Suprapubic skin (tissue), 4 donors: ENCODE measurements at regions not wholly inside any gene's neighbourhood (a gene's known extent, or its start where the extent isn't known, plus 50 kb on each side); places are given as distances from the start of the nearest gene placed in this dataset.

Experiments used
- DNase-seq, 2 donors: peaks; one replicate each; pipeline ENCODE4 v3.0.0-alpha.2; 2019; ENCODE audit warnings: low spot score in 2 of 2
- H3K27ac ChIP-seq: fragments of 200-600 bp; sonication (generic); one replicate; pipeline ENCODE4 v1.5.1; 2019
- H3K27me3 ChIP-seq: fragments of 200-600 bp; sonication (generic); one replicate; pipeline ENCODE4 v1.5.1; 2019
- H3K36me3 ChIP-seq: fragments of 200-600 bp; sonication (generic); one replicate; pipeline ENCODE4 v1.5.1; 2019
- H3K4me1 ChIP-seq: fragments of 200-600 bp; sonication (generic); one replicate; pipeline ENCODE4 v1.5.1; 2019
- H3K4me3 ChIP-seq: fragments of 200-600 bp; sonication (generic); one replicate; pipeline ENCODE4 v1.5.1; 2019; ENCODE audit warnings: mild to moderate bottlenecking
- H3K9me3 ChIP-seq: fragments of 200-600 bp; sonication (generic); one replicate; pipeline ENCODE4 v1.5.1; 2019
- EP300 ChIP-seq: sonication (generic); formaldehyde crosslinking; IDR thresholded peaks from one replicate; pipeline ENCODE4 v1.6.1; 2017; ENCODE audit warnings: antibody characterized with exemption
- POLR2A ChIP-seq, 2 donors: fragments of 450-650 bp; IDR thresholded peaks; one replicate each; pipeline ENCODE4 v1.6.1; 2017; ENCODE audit warnings: antibody characterized with exemption in 2 of 2, mild to moderate bottlenecking in 2 of 2, moderate library complexity in 2 of 2
- POLR2AphosphoS5 ChIP-seq, 3 donors: sonication (generic); formaldehyde crosslinking; IDR thresholded peaks; one replicate each; pipeline ENCODE4 v1.6.1; 2017; ENCODE audit warnings: antibody characterized with exemption in 3 of 3
- WGBS: methylation state at CpG from one replicate; pipeline ENCODE4 v1.1.5; 2018; 5-methylcytosine and 5-hydroxymethylcytosine counted together
- TF ChIP-seq, protein P1 (sequence below), 2 donors: fragments of 200-600 bp in 1 of 2; fragments of 450-650 bp in 1 of 2; sonication (generic) in 1 of 2; IDR thresholded peaks; one replicate each; pipeline ENCODE4 v1.5.1; 2016 to 2019; ENCODE audit warnings: antibody characterized with exemption in 2 of 2, mild to moderate bottlenecking in 1 of 2, moderate library complexity in 1 of 2

DNA sequence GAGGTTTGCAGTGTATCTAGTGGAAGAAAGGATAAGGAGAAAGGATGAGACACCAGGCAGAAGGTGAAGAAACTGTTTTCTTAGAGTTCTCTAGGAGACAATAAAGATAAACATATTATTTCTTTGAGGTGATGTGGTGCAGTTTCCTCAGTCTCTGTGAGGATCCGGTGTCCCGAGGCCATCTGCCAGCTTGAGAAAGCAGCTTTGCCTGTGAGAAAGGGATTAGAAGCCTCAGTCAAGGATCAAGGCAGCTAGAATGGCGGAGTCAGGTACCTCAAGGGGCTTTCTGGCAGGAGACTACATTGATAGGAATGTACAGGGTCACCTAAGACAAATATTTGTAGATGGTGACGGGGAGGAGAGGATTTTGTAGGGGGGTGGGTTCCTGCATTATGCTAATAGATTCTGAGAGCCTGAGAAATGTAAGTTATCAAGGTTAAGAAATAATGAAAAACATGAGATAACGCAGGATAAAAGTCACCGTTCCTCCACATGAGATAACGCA, 103.9 kb upstream of the MB21D2 start:
- H3K4me1 ChIP-seq, result no peaks in the 10 kb centered on the region
- no peaks in the 10 kb centered on the region for H3K36me3 ChIP-seq
- no peaks in the 10 kb centered on the region for H3K9me3 ChIP-seq
- no peak overlapping the region for H3K4me3 ChIP-seq
- H3K27me3 ChIP-seq, result no peaks in the 10 kb centered on the region
- H3K27ac ChIP-seq, result no peak overlapping the region
- no peak for DNase-seq
- TF ChIP-seq POLR2A (IDR thresholded peaks at IDR 0.05) (no peak), POLR2AphosphoS5 (IDR thresholded peaks at IDR 0.05) (no peak), EP300 (no peak)
- TF ChIP-seq, protein P1, sequence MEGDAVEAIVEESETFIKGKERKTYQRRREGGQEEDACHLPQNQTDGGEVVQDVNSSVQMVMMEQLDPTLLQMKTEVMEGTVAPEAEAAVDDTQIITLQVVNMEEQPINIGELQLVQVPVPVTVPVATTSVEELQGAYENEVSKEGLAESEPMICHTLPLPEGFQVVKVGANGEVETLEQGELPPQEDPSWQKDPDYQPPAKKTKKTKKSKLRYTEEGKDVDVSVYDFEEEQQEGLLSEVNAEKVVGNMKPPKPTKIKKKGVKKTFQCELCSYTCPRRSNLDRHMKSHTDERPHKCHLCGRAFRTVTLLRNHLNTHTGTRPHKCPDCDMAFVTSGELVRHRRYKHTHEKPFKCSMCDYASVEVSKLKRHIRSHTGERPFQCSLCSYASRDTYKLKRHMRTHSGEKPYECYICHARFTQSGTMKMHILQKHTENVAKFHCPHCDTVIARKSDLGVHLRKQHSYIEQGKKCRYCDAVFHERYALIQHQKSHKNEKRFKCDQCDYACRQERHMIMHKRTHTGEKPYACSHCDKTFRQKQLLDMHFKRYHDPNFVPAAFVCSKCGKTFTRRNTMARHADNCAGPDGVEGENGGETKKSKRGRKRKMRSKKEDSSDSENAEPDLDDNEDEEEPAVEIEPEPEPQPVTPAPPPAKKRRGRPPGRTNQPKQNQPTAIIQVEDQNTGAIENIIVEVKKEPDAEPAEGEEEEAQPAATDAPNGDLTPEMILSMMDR (IDR thresholded peaks at IDR 0.05), result no peak
- WGBS, result 91% methylated on average over 7 of the region's 7 CpGs

DNA sequence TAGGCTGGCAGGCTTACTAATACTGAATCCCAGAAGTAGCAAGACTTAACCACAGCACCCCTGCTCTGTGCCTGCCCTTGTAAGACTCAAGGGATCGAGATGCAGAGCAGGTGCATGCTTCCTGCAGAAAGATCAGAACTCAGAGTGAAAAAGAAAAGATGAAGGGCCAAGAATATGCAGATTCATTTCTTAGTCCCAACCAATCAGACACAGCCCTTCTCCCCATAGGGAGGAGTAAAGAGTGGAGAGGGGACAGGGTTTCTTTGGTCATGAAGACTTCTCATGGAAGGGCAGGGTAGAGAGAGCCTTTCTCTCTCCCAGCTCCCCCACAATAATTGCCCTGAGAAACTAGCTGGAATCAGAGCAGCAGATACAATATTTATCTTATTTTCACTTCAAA, 105.6 kb upstream of the MB21D2 start:
- DNase-seq, result no peak
- 81% methylated on average over 1 of the region's 1 CpG for WGBS
- H3K27me3 ChIP-seq, result no peaks in the 10 kb centered on the region
- no peaks in the 10 kb centered on the region for H3K9me3 ChIP-seq
- TF ChIP-seq POLR2A (IDR thresholded peaks at IDR 0.05), result no peak
- TF ChIP-seq, protein P1 (IDR thresholded peaks at IDR 0.05), result no peak
- no peak for TF ChIP-seq EP300
- TF ChIP-seq POLR2AphosphoS5 (IDR thresholded peaks at IDR 0.05), result no peak
- H3K36me3 ChIP-seq, result no peaks in the 10 kb centered on the region
- no peak overlapping the region for H3K27ac ChIP-seq
- no peaks in the 10 kb centered on the region for H3K4me1 ChIP-seq
- H3K4me3 ChIP-seq, result no peak overlapping the region

DNA sequence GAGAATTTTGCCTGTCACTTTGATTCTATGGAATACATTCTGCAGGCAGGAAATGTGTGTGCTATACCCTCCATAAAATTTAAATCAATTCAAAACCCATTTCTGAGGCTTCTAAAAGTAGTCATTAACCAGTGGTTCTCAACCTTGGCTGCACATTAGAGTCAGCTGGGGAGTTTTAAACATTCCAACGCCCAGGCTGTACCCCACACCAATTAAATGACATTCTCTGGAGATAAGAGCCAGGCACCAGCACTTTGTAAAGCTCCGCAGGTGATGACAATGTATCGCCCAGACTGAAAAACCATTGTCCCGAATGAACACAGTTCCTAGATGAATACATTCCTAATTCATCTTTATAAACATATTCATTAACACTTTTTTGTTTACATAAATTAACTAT, 110.6 kb upstream of the MB21D2 start:
- no peak for DNase-seq
- H3K27me3 ChIP-seq, result peaks cover 2% of the 10 kb centered on the region
- no peak overlapping the region for H3K4me3 ChIP-seq
- no peaks in the 10 kb centered on the region for H3K9me3 ChIP-seq
- H3K27ac ChIP-seq, result no peak overlapping the region
- no peaks in the 10 kb centered on the region for H3K4me1 ChIP-seq
- no peak for TF ChIP-seq EP300
- TF ChIP-seq POLR2AphosphoS5 (IDR thresholded peaks at IDR 0.05), result no peak
- TF ChIP-seq POLR2A (IDR thresholded peaks at IDR 0.05), result no peak
- TF ChIP-seq, protein P1 (IDR thresholded peaks at IDR 0.05), result no peak
- H3K36me3 ChIP-seq, result no peaks in the 10 kb centered on the region
- 82% methylated on average over 4 of the region's 4 CpGs for WGBS

DNA sequence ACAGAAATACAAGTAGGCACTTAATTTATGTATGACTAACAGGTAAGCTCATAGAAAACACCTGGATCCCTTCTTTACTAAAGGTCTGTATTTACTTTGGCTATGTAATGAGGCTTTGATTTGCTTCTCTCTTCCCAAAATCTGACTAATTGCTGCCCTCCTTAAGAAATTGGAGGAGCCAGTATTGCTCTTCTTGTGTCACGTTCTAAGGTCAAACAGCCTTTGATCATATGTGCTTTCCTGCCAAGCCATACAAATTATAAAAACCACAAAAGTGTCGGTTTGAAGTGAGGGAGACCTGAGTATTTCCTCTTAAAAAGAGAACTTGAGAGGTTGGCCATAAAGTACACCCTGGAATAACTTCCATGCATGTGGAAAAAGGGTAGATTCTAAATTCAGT, 112.1 kb upstream of the MB21D2 start:
- WGBS, result 33% methylated on average over 2 of the region's 2 CpGs
- no peak for DNase-seq
- H3K36me3 ChIP-seq, result no peaks in the 10 kb centered on the region
- no peak overlapping the region for H3K27ac ChIP-seq
- TF ChIP-seq POLR2AphosphoS5 (IDR thresholded peaks at IDR 0.05) (no peak), POLR2A (IDR thresholded peaks at IDR 0.05) (no peak), EP300 (no peak)
- TF ChIP-seq, protein P1 (IDR thresholded peaks at IDR 0.05), result no peak
- no peaks in the 10 kb centered on the region for H3K4me1 ChIP-seq
- H3K4me3 ChIP-seq, result no peak overlapping the region
- no peaks in the 10 kb centered on the region for H3K9me3 ChIP-seq
- peaks cover 2% of the 10 kb centered on the region for H3K27me3 ChIP-seq

DNA sequence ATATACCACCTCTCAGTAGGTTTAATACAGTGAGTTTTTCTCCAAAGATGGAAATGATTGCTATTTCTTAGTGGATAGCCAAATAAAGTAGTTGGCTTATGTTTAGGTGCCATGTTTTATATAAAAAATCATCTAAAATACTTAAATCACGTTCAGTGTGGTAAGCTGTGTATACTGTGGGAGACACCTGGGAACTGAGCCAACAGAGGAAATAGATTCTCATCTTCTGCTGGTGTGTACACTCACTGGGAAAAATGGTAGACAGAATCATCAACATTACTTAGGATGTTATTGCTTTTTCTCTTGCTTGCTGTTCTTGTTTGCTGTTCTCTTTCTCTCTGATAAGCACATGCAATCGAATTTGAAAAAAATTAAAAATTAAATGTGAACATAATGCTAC, 112.6 kb upstream of the MB21D2 start:
- H3K27ac ChIP-seq, result no peak overlapping the region
- 47% methylated on average over 2 of the region's 2 CpGs for WGBS
- TF ChIP-seq, protein P1 (IDR thresholded peaks at IDR 0.05), result no peak
- no peak for TF ChIP-seq POLR2AphosphoS5 (IDR thresholded peaks at IDR 0.05)
- TF ChIP-seq EP300, result no peak
- no peak for TF ChIP-seq POLR2A (IDR thresholded peaks at IDR 0.05)
- no peaks in the 10 kb centered on the region for H3K9me3 ChIP-seq
- no peaks in the 10 kb centered on the region for H3K4me1 ChIP-seq
- no peaks in the 10 kb centered on the region for H3K36me3 ChIP-seq
- H3K4me3 ChIP-seq, result no peak overlapping the region
- no peak for DNase-seq
- H3K27me3 ChIP-seq, result peaks cover 2% of the 10 kb centered on the region
